PC-3 (cell line): ENCODE measurements at regions not wholly inside any gene's neighbourhood (a gene's known extent, or its start where the extent isn't known, plus 50 kb on each side); places are given as distances from the start of the nearest gene placed in this dataset.
"Not testable (repeated sequence)": the region's sequence is repeated elsewhere in the genome, so short reads cannot be mapped to it uniquely, and the experiment has no call there.

Source experiments
- ATAC-seq: fragments of 200-7000 bp; cut with Tn5 transposase; 2 replicates; pipeline ENCODE4 v1.9.1; 2020; ENCODE audit warnings: mild to moderate bottlenecking, moderate library complexity
- BruUV-seq: library from RNA; stranded (reverse); fragments of 400-500 nt; replicated peaks from 2 replicates; lab custom pipeline; 2021; lab: Mats Ljungman, UMichigan
- CTCF ChIA-PET: fragments of 300-600 bp; sonication (Branson Sonifier 250); formaldehyde crosslinking; loops from one replicate; lab custom pipeline; 2022; ENCODE audit warnings: antibody characterized with exemption; lab: Charles Lee
- POLR2A ChIA-PET: fragments of 300-600 bp; sonication (Branson Sonifier 250); formaldehyde crosslinking; loops from one replicate; lab custom pipeline; 2022; ENCODE audit warnings: antibody characterized with exemption; ENCODE audit not compliant: unreplicated experiment; lab: Charles Lee
- DNase-seq: peaks from one replicate; pipeline ENCODE4 v3.0.0-alpha.2; 2015
- H2AFZ ChIP-seq: fragments of 300-600 bp; sonication (generic); 2 replicates; pipeline ENCODE4 v1.6.0; 2016; ENCODE audit warnings: antibody characterized with exemption, low read length
- H3F3A ChIP-seq: fragments of 300-600 bp; sonication (generic); one replicate; pipeline ENCODE4 v1.6.0; 2017; ENCODE audit warnings: antibody characterized with exemption, low read length, control low read depth, mild to moderate bottlenecking; ENCODE audit not compliant: unreplicated experiment
- H3K27ac ChIP-seq: fragments of 300-600 bp; sonication (generic); 2 replicates; pipeline ENCODE4 v1.5.1; 2016; ENCODE audit warnings: mild to moderate bottlenecking, low read length
- H3K27me3 ChIP-seq: fragments of 300-600 bp; sonication (generic); 2 replicates; pipeline ENCODE4 v1.6.1; 2016; ENCODE audit warnings: low read length, mixed read lengths
- H3K36me3 ChIP-seq: fragments of 300-600 bp; sonication (generic); 2 replicates; pipeline ENCODE4 v1.6.1; 2016; ENCODE audit warnings: low read depth, mixed run types, low read length, mixed read lengths
- H3K4me1 ChIP-seq: fragments of 300-600 bp; sonication (generic); 2 replicates; pipeline ENCODE4 v1.5.1; 2016; ENCODE audit warnings: low read length; ENCODE audit not compliant: insufficient read depth
- H3K4me2 ChIP-seq: fragments of 300-600 bp; sonication (generic); 2 replicates; pipeline ENCODE4 v1.6.0; 2016; ENCODE audit warnings: low read length
- H3K4me3 ChIP-seq: fragments of 300-600 bp; sonication (generic); 2 replicates; pipeline ENCODE4 v1.5.1; 2016; ENCODE audit warnings: mild to moderate bottlenecking, low read length, mixed read lengths
- H3K79me2 ChIP-seq: fragments of 300-600 bp; sonication (generic); 2 replicates; pipeline ENCODE4 v1.6.1; 2017; ENCODE audit warnings: low read length, mixed read lengths
- H3K9ac ChIP-seq: fragments of 300-600 bp; sonication (generic); 2 replicates; pipeline ENCODE4 v1.6.0; 2016; ENCODE audit warnings: mild to moderate bottlenecking, low read length
- H3K9me2 ChIP-seq: fragments of 300-600 bp; sonication (generic); replicated peaks from 2 replicates; pipeline ENCODE4 v1.6.1; 2016; ENCODE audit warnings: mixed run types, low read length, mixed read lengths
- H3K9me3 ChIP-seq: fragments of 300-600 bp; sonication (generic); 2 replicates; pipeline ENCODE4 v1.6.1; 2016; ENCODE audit warnings: low read length, mixed read lengths
- H4K20me1 ChIP-seq: fragments of 300-600 bp; sonication (generic); 2 replicates; pipeline ENCODE4 v1.6.1; 2016; ENCODE audit warnings: low read length, mixed read lengths
- EZH2 ChIP-seq: fragments of 300-600 bp; sonication (generic); IDR thresholded peaks from one replicate; pipeline ENCODE4 v1.6.1; 2017; ENCODE audit warnings: antibody characterized with exemption, mild to moderate bottlenecking, low read length; ENCODE audit not compliant: unreplicated experiment
- EZH2phosphoT487 ChIP-seq: fragments of 300-600 bp; sonication (generic); IDR thresholded peaks from 2 replicates; pipeline ENCODE4 v1.6.1; 2018; ENCODE audit warnings: mild to moderate bottlenecking, antibody characterized with exemption, low read length, borderline replicate concordance
- intact Hi-C: fragments of 100-400 bp; cut with micrococcal nuclease; formaldehyde crosslinking; loops from 2 replicates; pipeline ENCODE4 v1.9.0; 2023
- TF ChIP-seq, protein P1 (sequence below): fragments of 300-600 bp; sonication (generic); conservative IDR thresholded peaks from 2 replicates; pipeline ENCODE4 v1.5.1; 2017; ENCODE audit warnings: antibody characterized with exemption, low read depth, mild to moderate bottlenecking, low read length

DNA sequence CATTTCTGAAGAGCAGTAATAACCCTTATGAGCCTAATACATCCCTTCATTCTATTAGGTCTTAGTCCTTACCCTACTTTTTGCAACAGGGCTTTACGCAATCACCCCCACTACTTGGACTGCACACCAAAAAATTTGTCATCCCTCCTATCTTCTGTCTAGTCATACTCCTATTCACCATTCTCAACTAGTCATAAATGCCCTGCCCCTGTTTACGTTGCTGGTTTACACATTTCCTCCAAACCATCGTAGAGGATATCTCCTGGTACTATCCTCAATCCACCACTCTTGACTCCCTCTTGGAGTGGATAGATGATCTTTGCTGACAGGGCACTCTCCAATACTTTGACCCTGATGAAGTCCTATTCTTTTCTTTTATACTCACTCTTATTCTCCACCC lies 98.2 kb upstream of the CCNG1 start:
- CTCF ChIA-PET, result no interaction called here
- ATAC-seq (peak; percentile 64), DNase-seq (peak; percentile 69)
- Histone ChIP-seq H3F3A (no peaks in the 10 kb centered on the region), H3K79me2 (no peaks in the 10 kb centered on the region), H3K4me1 (peaks cover 4% of the 10 kb centered on the region; the same call in 1 of the 2 replicates), H3K9me3 (no peaks in the 10 kb centered on the region), H2AFZ (no peak overlapping the region), H3K4me2 (no peak overlapping the region), H3K27ac (no peak overlapping the region), H3K4me3 (no peak overlapping the region), H3K36me3 (no peaks in the 10 kb centered on the region), H3K27me3 (no peaks in the 10 kb centered on the region), H3K9ac (no peak overlapping the region), H3K9me2 (no peaks in the 10 kb centered on the region), H4K20me1 (no peaks in the 10 kb centered on the region)
- POLR2A ChIA-PET, result no interaction called here
- TF ChIP-seq EZH2 (no peak), EZH2phosphoT487 (no peak)
- TF ChIP-seq, protein P1, sequence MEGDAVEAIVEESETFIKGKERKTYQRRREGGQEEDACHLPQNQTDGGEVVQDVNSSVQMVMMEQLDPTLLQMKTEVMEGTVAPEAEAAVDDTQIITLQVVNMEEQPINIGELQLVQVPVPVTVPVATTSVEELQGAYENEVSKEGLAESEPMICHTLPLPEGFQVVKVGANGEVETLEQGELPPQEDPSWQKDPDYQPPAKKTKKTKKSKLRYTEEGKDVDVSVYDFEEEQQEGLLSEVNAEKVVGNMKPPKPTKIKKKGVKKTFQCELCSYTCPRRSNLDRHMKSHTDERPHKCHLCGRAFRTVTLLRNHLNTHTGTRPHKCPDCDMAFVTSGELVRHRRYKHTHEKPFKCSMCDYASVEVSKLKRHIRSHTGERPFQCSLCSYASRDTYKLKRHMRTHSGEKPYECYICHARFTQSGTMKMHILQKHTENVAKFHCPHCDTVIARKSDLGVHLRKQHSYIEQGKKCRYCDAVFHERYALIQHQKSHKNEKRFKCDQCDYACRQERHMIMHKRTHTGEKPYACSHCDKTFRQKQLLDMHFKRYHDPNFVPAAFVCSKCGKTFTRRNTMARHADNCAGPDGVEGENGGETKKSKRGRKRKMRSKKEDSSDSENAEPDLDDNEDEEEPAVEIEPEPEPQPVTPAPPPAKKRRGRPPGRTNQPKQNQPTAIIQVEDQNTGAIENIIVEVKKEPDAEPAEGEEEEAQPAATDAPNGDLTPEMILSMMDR, result no peak
- BruUV-seq, result no TSS peak
- intact Hi-C loops, result no loop called here

DNA sequence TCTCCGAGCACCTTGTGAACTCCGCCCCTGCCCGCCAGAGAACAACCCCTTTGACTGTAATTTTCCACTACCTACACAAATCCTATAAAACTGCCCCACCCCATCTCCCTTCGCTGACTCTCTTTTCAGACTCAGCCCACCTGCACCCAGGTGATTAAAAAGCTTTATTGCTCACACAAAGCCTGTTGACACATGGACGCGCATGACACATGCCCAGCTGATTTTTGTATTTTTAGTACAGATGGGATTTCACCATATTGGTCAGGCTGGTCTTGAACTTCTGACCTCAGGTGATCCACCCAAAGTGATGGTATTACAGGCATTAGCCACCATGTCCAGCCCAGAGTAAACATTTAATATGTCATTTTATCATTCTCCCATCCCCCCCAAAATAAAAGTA lies 97.0 kb upstream of the CCNG1 start:
- BruUV-seq, H3K27me3 ChIP-seq, H2AFZ ChIP-seq, H3K9ac ChIP-seq, H3F3A ChIP-seq, ATAC-seq, H3K4me2 ChIP-seq, H3K79me2 ChIP-seq, H3K4me1 ChIP-seq, CTCF ChIA-PET, H3K9me2 ChIP-seq, POLR2A ChIA-PET, H3K4me3 ChIP-seq, intact Hi-C loops, H3K9me3 ChIP-seq, DNase-seq, H4K20me1 ChIP-seq, H3K27ac ChIP-seq, H3K36me3 ChIP-seq: not testable (repeated sequence)

DNA sequence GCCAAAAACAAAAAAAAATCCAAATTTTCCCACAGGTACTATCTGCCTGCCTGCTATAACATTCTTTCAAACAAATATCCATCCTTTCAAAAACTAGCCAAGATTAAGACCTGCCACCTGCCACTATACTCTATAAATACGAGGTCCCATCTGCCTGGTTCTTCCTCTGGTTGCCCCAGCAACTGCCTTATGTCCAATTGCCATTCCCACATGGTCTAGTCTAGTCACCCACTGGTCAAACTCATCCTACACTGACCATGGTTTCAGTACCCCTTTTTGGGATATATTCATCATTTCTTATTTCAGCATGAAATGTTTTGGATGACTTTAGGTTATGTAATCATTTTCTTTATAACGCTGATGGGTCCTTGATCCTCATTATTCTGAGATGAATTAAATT lies 95.1 kb upstream of the CCNG1 start:
- no peak for DNase-seq
- no peaks in the 10 kb centered on the region for H3K27me3 ChIP-seq
- H3K4me2 ChIP-seq, result no peak overlapping the region
- H3K79me2 ChIP-seq, result no peaks in the 10 kb centered on the region
- no peaks in the 10 kb centered on the region for H3K36me3 ChIP-seq
- ATAC-seq, result no peak
- CTCF ChIA-PET, result no interaction called here
- H3K9ac ChIP-seq, result no peak overlapping the region
- H3K9me3 ChIP-seq, result no peaks in the 10 kb centered on the region
- BruUV-seq, result no TSS peak
- no peak overlapping the region for H2AFZ ChIP-seq
- no peaks in the 10 kb centered on the region for H4K20me1 ChIP-seq
- TF ChIP-seq, protein P1, result no peak
- TF ChIP-seq EZH2phosphoT487 (no peak), EZH2 (no peak)
- no peaks in the 10 kb centered on the region for H3K9me2 ChIP-seq
- H3K4me1 ChIP-seq, result peaks cover 4% of the 10 kb centered on the region; the same call in 1 of the 2 replicates
- H3F3A ChIP-seq, result no peaks in the 10 kb centered on the region
- H3K27ac ChIP-seq, result no peak overlapping the region
- POLR2A ChIA-PET, result no interaction called here
- H3K4me3 ChIP-seq, result no peak overlapping the region
- intact Hi-C loops, result no loop called here
